SK-N-SH treated with all-trans-retinoic acid at 6 μM for 48 hours (cell line): ENCODE measurements at regions not wholly inside any gene's neighbourhood (a gene's known extent, or its start where the extent isn't known, plus 50 kb on each side); places are given as distances from the start of the nearest gene placed in this dataset.

ENCODE experiments used
- ATAC-seq: fragments of 200-7000 bp; cut with Tn5 transposase; 3 replicates; pipeline ENCODE4 v1.9.1; 2020; ENCODE audit warnings: mild to moderate bottlenecking, moderate library complexity
- BACH2 ChIP-seq: fragments of 250-450 bp; sonication (Bioruptor Pico); IDR thresholded peaks from 2 replicates; pipeline ENCODE4 v1.9.0; 2021; ENCODE audit warnings: mild to moderate bottlenecking, borderline replicate concordance
- CREB5 ChIP-seq: fragments of 250-450 bp; sonication (Bioruptor Pico); IDR thresholded peaks from 2 replicates; pipeline ENCODE4 v1.5.1; 2020; ENCODE audit warnings: low read depth, mild to moderate bottlenecking, moderate library complexity
- CSDC2 ChIP-seq: fragments of 250-450 bp; sonication (Bioruptor Pico); IDR thresholded peaks from 2 replicates; pipeline ENCODE4 v1.5.0; 2020; ENCODE audit warnings: mild to moderate bottlenecking, moderate library complexity
- CSRNP3 ChIP-seq: fragments of 250-450 bp; sonication (Bioruptor Pico); IDR thresholded peaks from 2 replicates; pipeline ENCODE4 v1.5.1; 2021; ENCODE audit warnings: mild to moderate bottlenecking, moderate library complexity
- ESRRG ChIP-seq: fragments of 250-450 bp; sonication (Bioruptor Pico); IDR thresholded peaks from 2 replicates; pipeline ENCODE4 v1.6.1; 2021; ENCODE audit warnings: mild to moderate bottlenecking
- GLIS3 ChIP-seq: fragments of 250-450 bp; sonication (Bioruptor Pico); IDR thresholded peaks from 2 replicates; pipeline ENCODE4 v1.5.0; 2020; ENCODE audit warnings: mild to moderate bottlenecking, moderate library complexity
- OSR1 ChIP-seq: fragments of 250-450 bp; sonication (Bioruptor Pico); IDR thresholded peaks from 2 replicates; pipeline ENCODE4 v1.8.0; 2022; ENCODE audit warnings: moderate library complexity, mild to moderate bottlenecking, inconsistent platforms
- POU6F1 ChIP-seq: fragments of 250-450 bp; sonication (Bioruptor Pico); IDR thresholded peaks from 2 replicates; pipeline ENCODE4 v1.8.0; 2021; ENCODE audit warnings: low read depth, mild to moderate bottlenecking, moderate library complexity, borderline replicate concordance
- PPARA ChIP-seq: fragments of 250-450 bp; sonication (Bioruptor Pico); IDR thresholded peaks from 2 replicates; pipeline ENCODE4 v1.5.0; 2020; ENCODE audit warnings: mild to moderate bottlenecking, borderline replicate concordance
- RARB ChIP-seq: fragments of 250-450 bp; sonication (Bioruptor Pico); IDR thresholded peaks from 2 replicates; pipeline ENCODE4 v1.8.0; 2021; ENCODE audit warnings: mild to moderate bottlenecking, moderate library complexity
- SNAI2 ChIP-seq: fragments of 250-450 bp; sonication (Bioruptor Pico); IDR thresholded peaks from 2 replicates; pipeline ENCODE4 v1.5.0; 2020; ENCODE audit warnings: mild to moderate bottlenecking, moderate library complexity
- TCF4 ChIP-seq: fragments of 250-450 bp; sonication (Bioruptor Pico); IDR thresholded peaks from 2 replicates; pipeline ENCODE4 v1.8.0; 2021; ENCODE audit warnings: mild to moderate bottlenecking, moderate library complexity, borderline replicate concordance
- TSHZ2 ChIP-seq: fragments of 250-450 bp; sonication (Bioruptor Pico); IDR thresholded peaks from 2 replicates; pipeline ENCODE4 v1.5.0; 2020; ENCODE audit warnings: mild to moderate bottlenecking, moderate library complexity
- ZC3H10 ChIP-seq: fragments of 250-450 bp; sonication (Bioruptor Pico); IDR thresholded peaks from 2 replicates; pipeline ENCODE4 v1.5.1; 2021; ENCODE audit warnings: mild to moderate bottlenecking, moderate library complexity
- ZFP3 ChIP-seq: fragments of 250-450 bp; sonication (Bioruptor Pico); IDR thresholded peaks from 2 replicates; pipeline ENCODE4 v1.5.0; 2020; ENCODE audit warnings: mild to moderate bottlenecking, moderate library complexity
- ZFP30 ChIP-seq: fragments of 450-650 bp; formaldehyde crosslinking; IDR thresholded peaks from 2 replicates; pipeline ENCODE4 v1.5.0; 2022; ENCODE audit warnings: mild to moderate bottlenecking, moderate library complexity
- ZNF565 ChIP-seq: fragments of 450-650 bp; formaldehyde crosslinking; conservative IDR thresholded peaks from 2 replicates; pipeline ENCODE4 v1.5.0; 2020; ENCODE audit warnings: low read depth, mild to moderate bottlenecking, moderate library complexity
- ZNF70 ChIP-seq: fragments of 450-650 bp; formaldehyde crosslinking; IDR thresholded peaks from 2 replicates; pipeline ENCODE4 v1.5.0; 2020; ENCODE audit warnings: mild to moderate bottlenecking, moderate library complexity
- ZNF8 ChIP-seq: fragments of 450-650 bp; formaldehyde crosslinking; IDR thresholded peaks from 2 replicates; pipeline ENCODE4 v1.5.0; 2020; ENCODE audit warnings: mild to moderate bottlenecking, moderate library complexity

- no peak for ATAC-seq
These were observed 102.0 kb upstream of the PIEZO2 start for GRCh38 chr18:11251229-11251890.

GRCh38 chr18:11249391-11249790, 100.0 kb upstream of the PIEZO2 start:
- ATAC-seq = no peak
- TF ChIP-seq GLIS3 (CRISPR knock-in tag) = no peak
- TF ChIP-seq PPARA (CRISPR knock-in tag) = no peak
- TF ChIP-seq POU6F1 = no peak
- TF ChIP-seq ZFP3 (CRISPR knock-in tag) = no peak
- TF ChIP-seq OSR1 (CRISPR knock-in tag) = no peak
- no peak for TF ChIP-seq ZC3H10
- TF ChIP-seq SNAI2 (CRISPR knock-in tag) = no peak
- no peak for TF ChIP-seq CSDC2 (CRISPR knock-in tag)
- TF ChIP-seq ZNF70 (CRISPR knock-in tag) = no peak
- no peak for TF ChIP-seq TCF4 (CRISPR knock-in tag)

More at GRCh38 chr18:11251229-11251890, 102.0 kb upstream of the PIEZO2 start:
- TF ChIP-seq RARB (CRISPR knock-in tag) (no peak), ZNF565 (CRISPR knock-in tag) (no peak)
- TF ChIP-seq, all 23 proteins: peak for 0

- no peak for TF ChIP-seq CSRNP3 (CRISPR knock-in tag)
- TF ChIP-seq ZC3H10 = no peak
- TF ChIP-seq ZFP3 (CRISPR knock-in tag) = no peak
- no peak for TF ChIP-seq POU6F1
- TF ChIP-seq CSDC2 (CRISPR knock-in tag) = no peak
- no peak for TF ChIP-seq BACH2 (CRISPR knock-in tag)
- TF ChIP-seq PPARA (CRISPR knock-in tag) = no peak
- TF ChIP-seq TCF4 (CRISPR knock-in tag) = no peak
- TF ChIP-seq TSHZ2 = no peak
- no peak for TF ChIP-seq GLIS3 (CRISPR knock-in tag)
- TF ChIP-seq SNAI2 (CRISPR knock-in tag) = no peak
- no peak for TF ChIP-seq ZNF565 (CRISPR knock-in tag)
- no peak for TF ChIP-seq ESRRG (CRISPR knock-in tag)
- TF ChIP-seq ZNF8 (CRISPR knock-in tag) = no peak
- no peak for TF ChIP-seq OSR1 (CRISPR knock-in tag)
- no peak for TF ChIP-seq ZFP30 (CRISPR knock-in tag)
- ATAC-seq = no peak
These were observed 98.1 kb upstream of the PIEZO2 start for GRCh38 chr18:11247381-11247970.

DNA sequence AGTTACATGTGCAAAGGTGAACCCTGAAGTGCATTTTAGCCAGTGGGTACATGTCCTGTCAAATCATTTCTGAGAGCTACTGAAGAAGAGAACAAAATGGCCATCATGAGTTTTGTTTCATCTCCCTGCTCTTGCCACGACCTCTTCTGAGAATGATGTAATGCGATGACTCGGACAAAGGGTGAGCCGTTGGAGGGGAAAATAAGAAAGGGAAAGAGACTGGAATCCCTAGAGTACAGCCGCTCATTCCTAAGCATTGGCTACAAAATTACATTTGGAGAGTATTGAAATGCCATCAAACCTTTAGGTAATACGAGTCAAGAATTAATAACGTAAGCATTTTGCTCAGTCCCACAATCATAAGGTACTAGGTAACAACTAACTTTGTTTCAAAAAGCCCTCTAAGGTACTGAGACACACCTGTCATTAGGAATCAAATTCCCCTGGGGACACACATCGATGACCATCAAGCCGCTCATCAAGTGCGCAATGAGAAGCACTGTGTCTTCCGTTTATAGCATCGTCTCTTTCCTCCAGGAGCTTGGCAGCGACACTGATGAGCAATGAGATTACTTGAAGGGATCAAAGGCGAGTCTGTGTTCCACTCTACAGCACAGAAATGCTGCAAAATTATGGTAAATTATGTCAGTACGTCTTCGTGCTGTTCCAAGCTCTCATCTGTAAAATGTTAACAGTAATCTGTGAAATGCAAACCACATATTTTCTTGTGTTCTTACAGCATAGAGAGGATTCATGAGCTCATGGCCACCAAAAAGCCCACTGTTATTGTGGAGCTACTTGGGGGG, 97.3 kb upstream of the PIEZO2 start:
- ATAC-seq = no peak
- TF ChIP-seq CREB5 (CRISPR knock-in tag) (no peak), ZFP30 (CRISPR knock-in tag) (no peak), TCF4 (CRISPR knock-in tag) (no peak), ZNF8 (CRISPR knock-in tag) (no peak), CSDC2 (CRISPR knock-in tag) (no peak), ZFP3 (CRISPR knock-in tag) (no peak), ZNF565 (CRISPR knock-in tag) (no peak), BACH2 (CRISPR knock-in tag) (no peak), CSRNP3 (CRISPR knock-in tag) (no peak)
